ENCODE measurements at regions not wholly inside any gene's neighbourhood (a gene's known extent, or its start where the extent isn't known, plus 50 kb on each side); places are given as distances from the start of the nearest gene placed in this dataset.

- Mint-ChIP-seq H3K9me3 (ENCODE audit: unreplicated experiment) (no peaks in the 10 kb centered on the region), H3K36me3 (ENCODE audit: unreplicated experiment) (no peaks in the 10 kb centered on the region), H3K27ac (ENCODE audit: unreplicated experiment) (no peak overlapping the region), H3K27me3 (ENCODE audit: unreplicated experiment) (peaks cover 8% of the 10 kb centered on the region), H3K4me3 (ENCODE audit: unreplicated experiment) (no peak overlapping the region), H3K4me1 (ENCODE audit: unreplicated experiment) (no peaks in the 10 kb centered on the region)
- no peak for DNase-seq (ENCODE audit: extremely low spot score, unreplicated experiment)
- TF ChIP-seq, protein P1, sequence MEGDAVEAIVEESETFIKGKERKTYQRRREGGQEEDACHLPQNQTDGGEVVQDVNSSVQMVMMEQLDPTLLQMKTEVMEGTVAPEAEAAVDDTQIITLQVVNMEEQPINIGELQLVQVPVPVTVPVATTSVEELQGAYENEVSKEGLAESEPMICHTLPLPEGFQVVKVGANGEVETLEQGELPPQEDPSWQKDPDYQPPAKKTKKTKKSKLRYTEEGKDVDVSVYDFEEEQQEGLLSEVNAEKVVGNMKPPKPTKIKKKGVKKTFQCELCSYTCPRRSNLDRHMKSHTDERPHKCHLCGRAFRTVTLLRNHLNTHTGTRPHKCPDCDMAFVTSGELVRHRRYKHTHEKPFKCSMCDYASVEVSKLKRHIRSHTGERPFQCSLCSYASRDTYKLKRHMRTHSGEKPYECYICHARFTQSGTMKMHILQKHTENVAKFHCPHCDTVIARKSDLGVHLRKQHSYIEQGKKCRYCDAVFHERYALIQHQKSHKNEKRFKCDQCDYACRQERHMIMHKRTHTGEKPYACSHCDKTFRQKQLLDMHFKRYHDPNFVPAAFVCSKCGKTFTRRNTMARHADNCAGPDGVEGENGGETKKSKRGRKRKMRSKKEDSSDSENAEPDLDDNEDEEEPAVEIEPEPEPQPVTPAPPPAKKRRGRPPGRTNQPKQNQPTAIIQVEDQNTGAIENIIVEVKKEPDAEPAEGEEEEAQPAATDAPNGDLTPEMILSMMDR (IDR thresholded peaks at IDR 0.05), result no peak
These were observed 478.7 kb upstream of the UBE2E2 start for GRCh38 chr3:22724420-22724819.

DNA sequence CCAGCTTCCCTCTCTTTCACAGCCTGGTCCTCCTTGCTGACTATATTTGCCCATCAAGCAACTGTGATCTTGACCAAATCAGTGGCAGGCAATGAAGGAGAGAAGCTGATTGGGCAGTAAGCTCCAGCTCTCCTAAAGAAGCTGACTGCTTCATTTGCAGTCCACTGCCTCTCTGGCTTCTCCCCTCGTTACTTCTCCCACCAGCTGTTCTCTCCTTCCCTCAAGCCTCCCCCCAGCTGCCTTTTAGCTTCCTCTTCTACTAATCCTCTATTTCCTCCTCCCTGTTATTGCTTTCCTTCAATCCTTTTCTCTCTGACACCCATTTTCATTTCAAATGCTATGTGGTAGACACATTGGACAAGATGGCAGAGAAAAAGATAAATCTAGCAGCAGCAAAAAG lies 474.7 kb upstream of the UBE2E2 start:
- Mint-ChIP-seq H3K27ac (ENCODE audit: unreplicated experiment) (no peak overlapping the region), H3K36me3 (ENCODE audit: unreplicated experiment) (no peaks in the 10 kb centered on the region), H3K27me3 (ENCODE audit: unreplicated experiment) (peaks cover 21% of the 10 kb centered on the region), H3K4me1 (ENCODE audit: unreplicated experiment) (no peaks in the 10 kb centered on the region), H3K4me3 (ENCODE audit: unreplicated experiment) (no peak overlapping the region), H3K9me3 (ENCODE audit: unreplicated experiment) (no peaks in the 10 kb centered on the region)
- no peak for DNase-seq (ENCODE audit: extremely low spot score, unreplicated experiment)
- TF ChIP-seq, protein P1 (IDR thresholded peaks at IDR 0.05), result no peak

GRCh38 chr3:22729212-22729611 lies 473.9 kb upstream of the UBE2E2 start:
- no peaks in the 10 kb centered on the region for H3K4me1 Mint-ChIP-seq (ENCODE audit: unreplicated experiment)
- no peak overlapping the region for H3K4me3 Mint-ChIP-seq (ENCODE audit: unreplicated experiment)
- TF ChIP-seq, protein P1 (IDR thresholded peaks at IDR 0.05), result no peak
- no peak overlapping the region for H3K27ac Mint-ChIP-seq (ENCODE audit: unreplicated experiment)
- DNase-seq (ENCODE audit: extremely low spot score, unreplicated experiment), result no peak
- no peaks in the 10 kb centered on the region for H3K36me3 Mint-ChIP-seq (ENCODE audit: unreplicated experiment)
- no peaks in the 10 kb centered on the region for H3K9me3 Mint-ChIP-seq (ENCODE audit: unreplicated experiment)
- peaks cover 17% of the 10 kb centered on the region for H3K27me3 Mint-ChIP-seq (ENCODE audit: unreplicated experiment)

DNA sequence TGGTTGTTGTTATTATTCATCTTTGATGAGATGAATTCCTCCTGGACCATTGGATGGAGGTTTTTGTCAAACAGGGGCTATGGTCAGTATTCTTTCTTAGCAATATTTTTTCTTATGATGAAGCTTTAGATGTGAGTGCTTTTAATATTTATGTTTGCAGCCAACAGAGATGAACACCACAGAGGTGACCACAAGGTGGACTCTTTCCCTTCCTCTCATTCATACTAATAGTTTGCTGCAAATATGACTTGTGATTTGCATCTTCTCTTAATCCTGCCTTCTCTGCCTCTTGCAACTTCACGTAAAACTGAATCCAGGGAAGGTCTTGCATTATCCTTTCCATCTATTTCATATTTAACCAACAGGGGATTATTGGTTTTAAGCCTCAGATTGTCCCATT lies 473.1 kb upstream of the UBE2E2 start:
- Mint-ChIP-seq H3K36me3 (ENCODE audit: unreplicated experiment) (no peaks in the 10 kb centered on the region), H3K9me3 (ENCODE audit: unreplicated experiment) (no peaks in the 10 kb centered on the region), H3K4me3 (ENCODE audit: unreplicated experiment) (no peak overlapping the region), H3K27ac (ENCODE audit: unreplicated experiment) (no peak overlapping the region), H3K27me3 (ENCODE audit: unreplicated experiment) (peaks cover 17% of the 10 kb centered on the region), H3K4me1 (ENCODE audit: unreplicated experiment) (no peaks in the 10 kb centered on the region)
- no peak for DNase-seq (ENCODE audit: extremely low spot score, unreplicated experiment)
- TF ChIP-seq, protein P1 (IDR thresholded peaks at IDR 0.05), result peak; percentile 59

DNA sequence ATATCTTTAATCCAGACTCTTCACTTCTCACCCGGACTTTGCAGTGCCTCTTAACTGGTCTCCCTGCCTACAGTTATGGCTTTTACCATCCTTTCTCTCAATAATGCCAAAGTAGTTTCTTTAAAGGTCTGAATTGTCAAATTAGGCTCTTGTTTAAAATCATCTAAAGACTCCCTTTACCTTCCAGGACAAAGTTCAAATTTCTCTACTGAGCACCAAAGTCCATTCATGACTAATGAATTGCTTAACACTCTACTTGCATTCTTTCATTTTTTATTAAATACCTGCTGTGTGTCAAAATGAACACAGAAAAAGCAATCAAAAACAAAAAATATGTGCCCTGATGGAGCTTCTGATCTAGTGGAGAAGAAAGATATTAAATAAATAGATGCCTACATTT lies 472.4 kb upstream of the UBE2E2 start:
- Mint-ChIP-seq H3K4me3 (ENCODE audit: unreplicated experiment) (no peak overlapping the region), H3K4me1 (ENCODE audit: unreplicated experiment) (no peaks in the 10 kb centered on the region), H3K27ac (ENCODE audit: unreplicated experiment) (no peak overlapping the region), H3K27me3 (ENCODE audit: unreplicated experiment) (peaks cover 17% of the 10 kb centered on the region), H3K36me3 (ENCODE audit: unreplicated experiment) (no peaks in the 10 kb centered on the region), H3K9me3 (ENCODE audit: unreplicated experiment) (no peaks in the 10 kb centered on the region)
- TF ChIP-seq, protein P1 (IDR thresholded peaks at IDR 0.05), result no peak
- DNase-seq (ENCODE audit: extremely low spot score, unreplicated experiment), result no peak
